H1 (cell line): ENCODE measurements at regions not wholly inside any gene's neighbourhood (a gene's known extent, or its start where the extent isn't known, plus 50 kb on each side); places are given as distances from the start of the nearest gene placed in this dataset.

Experiments
- CTCF ChIA-PET: fragments of 300-600 bp; sonication (Branson Sonifier 250); formaldehyde crosslinking; loops from one replicate; lab custom pipeline; 2021; ENCODE audit not compliant: partially characterized antibody; lab: Charles Lee
- POLR2A ChIA-PET: fragments of 300-600 bp; sonication (Branson Sonifier 250); formaldehyde crosslinking; loops from one replicate; lab custom pipeline; 2021; ENCODE audit warnings: inconsistent platforms; ENCODE audit not compliant: partially characterized antibody; lab: Charles Lee
- DNase-seq, 2 experiments: peaks; one replicate each; pipeline versions ENCODE4 v3.0.0 to v3.0.0-alpha.2; 2010 to 2022; ENCODE audit warnings: low spot score in 2 of 2, low read depth in 1 of 2, mixed read lengths in 1 of 2
- FAIRE-seq: peaks from 2 replicates; lab custom pipeline; 2011; peaks lifted over from hg19 to GRCh38; lab: Jason Lieb, UNC
- H2AFZ ChIP-seq: 2 replicates; pipeline ENCODE4 v1.8.1; 2012; ENCODE audit warnings: low read length, inconsistent platforms
- H2AK5ac ChIP-seq: 2 replicates; pipeline ENCODE4 v1.6.1; 2013; ENCODE audit warnings: low read depth, low read length
- H2BK120ac ChIP-seq: replicated peaks from 2 replicates; pipeline ENCODE3; 2013; ENCODE audit warnings: low read depth, low read length, inconsistent platforms
- H2BK12ac ChIP-seq: 2 replicates; pipeline ENCODE4 v1.6.1; 2013; ENCODE audit warnings: low read depth, low read length
- H2BK15ac ChIP-seq: 2 replicates; pipeline ENCODE4 v1.6.1; 2013; ENCODE audit warnings: low read length
- H2BK20ac ChIP-seq: 2 replicates; pipeline ENCODE4 v1.6.1; 2013; ENCODE audit warnings: low read length
- H2BK5ac ChIP-seq: 2 replicates; pipeline ENCODE4 v1.6.1; 2013; ENCODE audit warnings: low read depth, low read length
- H3K14ac ChIP-seq: 2 replicates; pipeline ENCODE4 v1.6.1; 2013; ENCODE audit warnings: inconsistent platforms; ENCODE audit not compliant: insufficient read length
- H3K18ac ChIP-seq: 2 replicates; pipeline ENCODE4 v1.6.1; 2013; ENCODE audit warnings: low read length; ENCODE audit errors: extremely low read depth
- H3K23ac ChIP-seq: 2 replicates; pipeline ENCODE4 v1.6.1; 2013; ENCODE audit warnings: inconsistent platforms; ENCODE audit not compliant: insufficient read length
- H3K23me2 ChIP-seq: 2 replicates; pipeline ENCODE4 v1.6.1; 2013; ENCODE audit warnings: low read depth, low read length
- H3K27ac ChIP-seq: 2 replicates; pipeline ENCODE4 v1.6.1; 2011; ENCODE audit warnings: low read depth, low read length, inconsistent platforms
- H3K27me3 ChIP-seq, 4 experiments: replicated peaks in 1 of 4; 1 replicate in 1 of 4; 2 replicates in 3 of 4; pipeline versions ENCODE4 v1.6.1 to v1.8.1; 2011 to 2013; ENCODE audit warnings: low read length in 3 of 4, mild to moderate bottlenecking in 3 of 4, inconsistent platforms in 2 of 4, mixed read lengths in 2 of 4, moderate library complexity in 1 of 4; ENCODE audit not compliant: control insufficient read depth in 3 of 4, insufficient read depth in 3 of 4; ENCODE audit errors: extremely low read depth in 1 of 4
- H3K36me3 ChIP-seq, 4 experiments: 2 replicates each; pipeline versions ENCODE4 v1.6.1 to v1.8.1; 2011 to 2013; ENCODE audit warnings: mild to moderate bottlenecking in 4 of 4, low read length in 3 of 4, moderate library complexity in 2 of 4, control low read depth in 1 of 4, inconsistent platforms in 1 of 4; ENCODE audit not compliant: insufficient read depth in 4 of 4, control insufficient read depth in 2 of 4
- H3K4ac ChIP-seq: replicated peaks from 2 replicates; pipeline ENCODE3; 2013; ENCODE audit warnings: low read length, low read depth, mixed read lengths, inconsistent platforms; ENCODE audit not compliant: insufficient read length
- H3K4me1 ChIP-seq, 4 experiments: replicated peaks in 1 of 4; 1 replicate in 1 of 4; 2 replicates in 3 of 4; pipeline versions ENCODE4 v1.6.1 to v1.8.1; 2011 to 2013; ENCODE audit warnings: low read length in 3 of 4, inconsistent platforms in 2 of 4, mixed read lengths in 1 of 4; ENCODE audit not compliant: insufficient read depth in 4 of 4, control insufficient read depth in 3 of 4
- H3K4me2 ChIP-seq, 2 experiments: 2 replicates each; pipeline versions ENCODE4 v1.6.1 to v1.8.1; 2011 to 2013; ENCODE audit warnings: low read depth in 2 of 2, low read length in 2 of 2, control low read depth in 1 of 2, inconsistent platforms in 1 of 2, mild to moderate bottlenecking in 1 of 2; ENCODE audit not compliant: insufficient read depth in 1 of 2
- H3K4me3 ChIP-seq, 4 experiments: fragments of 200-600, 300-600 bp in 1 of 4; sonication (generic), shearing (Covaris generic), sonication (Bioruptor Twin) in 1 of 4; 2 replicates each; pipeline versions ENCODE4 v1.5.1 to v1.8.1; 2011 to 2016; ENCODE audit warnings: low read length in 4 of 4, low read depth in 3 of 4, control low read depth in 2 of 4, inconsistent platforms in 2 of 4, mild to moderate bottlenecking in 2 of 4, mixed read lengths in 1 of 4, moderate library complexity in 1 of 4; ENCODE audit not compliant: insufficient read depth in 2 of 4; ENCODE audit errors: extremely low read depth in 1 of 4
- H3K56ac ChIP-seq: replicated peaks from 2 replicates; pipeline ENCODE3; 2013; ENCODE audit warnings: low read depth, mild to moderate bottlenecking, mixed read lengths, low read length, inconsistent platforms; ENCODE audit not compliant: insufficient read length
- H3K79me1 ChIP-seq: 2 replicates; pipeline ENCODE4 v1.6.1; 2013; ENCODE audit warnings: low read depth, low read length, control low read depth
- H3K79me2 ChIP-seq, 2 experiments: 2 replicates each; pipeline versions ENCODE4 v1.6.1 to v1.8.1; 2012 to 2013; ENCODE audit warnings: low read length in 2 of 2, mild to moderate bottlenecking in 2 of 2, inconsistent platforms in 1 of 2; ENCODE audit not compliant: insufficient read depth in 2 of 2, control insufficient read depth in 1 of 2
- H3K9ac ChIP-seq, 4 experiments: replicated peaks in 1 of 4; 1 replicate in 1 of 4; 2 replicates in 3 of 4; pipeline versions ENCODE4 v1.6.1 to v1.8.1; 2011 to 2013; ENCODE audit warnings: low read depth in 3 of 4, low read length in 3 of 4, control low read depth in 2 of 4, mild to moderate bottlenecking in 2 of 4, moderate library complexity in 2 of 4, inconsistent platforms in 1 of 4; ENCODE audit errors: extremely low read depth in 1 of 4
- H3K9me3 ChIP-seq, 2 experiments: 2 replicates each; pipeline versions ENCODE4 v1.6.1 to v1.8.1; 2012 to 2013; ENCODE audit warnings: mild to moderate bottlenecking in 2 of 2, moderate library complexity in 2 of 2, control low read depth in 1 of 2, inconsistent platforms in 1 of 2, low read depth in 1 of 2, low read length in 1 of 2, mixed read lengths in 1 of 2; ENCODE audit not compliant: insufficient read depth in 2 of 2
- H4K20me1 ChIP-seq, 2 experiments: replicated peaks in 1 of 2; 2 replicates each; pipeline versions ENCODE3 to v1.8.1; 2011 to 2013; ENCODE audit warnings: inconsistent platforms in 2 of 2, low read length in 2 of 2, mild to moderate bottlenecking in 1 of 2; ENCODE audit not compliant: insufficient read depth in 2 of 2, control insufficient read depth in 1 of 2
- H4K5ac ChIP-seq: 2 replicates; pipeline ENCODE4 v1.6.1; 2013; ENCODE audit warnings: low read length, low read depth, mixed read lengths, inconsistent platforms; ENCODE audit not compliant: insufficient read length
- H4K8ac ChIP-seq: 2 replicates; pipeline ENCODE4 v1.8.0; 2013; ENCODE audit warnings: mild to moderate bottlenecking, moderate library complexity, low read length, inconsistent platforms; ENCODE audit not compliant: insufficient read depth; ENCODE audit errors: extremely low read depth
- H4K91ac ChIP-seq: replicated peaks from 2 replicates; pipeline ENCODE3; 2013; ENCODE audit warnings: low read length, mixed read lengths, inconsistent platforms; ENCODE audit not compliant: insufficient read length
- ASH2L ChIP-seq: fragments of 200-600, 300-600 bp; sonication (generic); IDR thresholded peaks from one replicate; pipeline ENCODE4 v1.7.1; 2017; ENCODE audit warnings: low read length
- CHD2 ChIP-seq: IDR thresholded peaks from 2 replicates; pipeline ENCODE4 v1.6.1; 2012; ENCODE audit warnings: low read length, improper control_type of control experiment
- GTF2F1 ChIP-seq: IDR thresholded peaks from 2 replicates; pipeline ENCODE4 v1.6.1; 2012; ENCODE audit warnings: low read depth, low read length, improper control_type of control experiment, borderline replicate concordance
- MAFK ChIP-seq: IDR thresholded peaks from 2 replicates; pipeline ENCODE4 v1.6.1; 2012; ENCODE audit warnings: low read depth, mild to moderate bottlenecking, improper control_type of control experiment, low read length
- RAD21 ChIP-seq, 2 experiments: IDR thresholded peaks in 1 of 2; conservative IDR thresholded peaks in 1 of 2; 2 replicates each; pipeline ENCODE4 v1.6.1; 2011; ENCODE audit warnings: low read depth in 2 of 2, low read length in 2 of 2, improper control_type of control experiment in 1 of 2, inconsistent platforms in 1 of 2, mild to moderate bottlenecking in 1 of 2, moderate library complexity in 1 of 2
- RBBP5 ChIP-seq: IDR thresholded peaks from 2 replicates; pipeline ENCODE4 v1.7.1; 2012; ENCODE audit warnings: low read depth, mild to moderate bottlenecking, inconsistent platforms, low read length, moderate library complexity, borderline replicate concordance
- RFX5 ChIP-seq: IDR thresholded peaks from 2 replicates; pipeline ENCODE4 v1.6.1; 2011; ENCODE audit warnings: low read depth, low read length, improper control_type of control experiment, borderline replicate concordance
- RXRA ChIP-seq: IDR thresholded peaks from 2 replicates; pipeline ENCODE4 v1.6.1; 2011; ENCODE audit warnings: low read depth, mild to moderate bottlenecking, low read length, moderate library complexity; ENCODE audit not compliant: insufficient read depth
- SIRT6 ChIP-seq: IDR thresholded peaks from one replicate; pipeline ENCODE4 v1.7.1; 2012; ENCODE audit warnings: low read length, inconsistent platforms
- SP1 ChIP-seq: IDR thresholded peaks from 2 replicates; pipeline ENCODE4 v1.6.1; 2011; ENCODE audit warnings: low read depth, low read length
- TAF1 ChIP-seq: IDR thresholded peaks from 2 replicates; pipeline ENCODE4 v1.6.1; 2011; ENCODE audit warnings: mild to moderate bottlenecking, low read depth, low read length
- TAF7 ChIP-seq: optimal IDR thresholded peaks from 2 replicates; pipeline ENCODE3; 2011; ENCODE audit warnings: low read depth, mild to moderate bottlenecking, inconsistent platforms, low read length, moderate library complexity, borderline replicate concordance
- TBP ChIP-seq: IDR thresholded peaks from 2 replicates; pipeline ENCODE4 v1.6.1; 2011; ENCODE audit warnings: low read depth, low read length, improper control_type of control experiment
- ZNF274 ChIP-seq: IDR thresholded peaks from 2 replicates; pipeline ENCODE4 v1.7.0; 2012; ENCODE audit warnings: low read length, borderline replicate concordance; ENCODE audit errors: extremely low read depth
- WGBS, 2 experiments: shearing (Covaris generic) in 1 of 2; methylation state at CpG; one replicate each; pipeline versions ENCODE4 v1.1.6 to v1.1.7; 2013 to 2015; ENCODE audit warnings: low lambda C conversion rate in 2 of 2, mixed read lengths in 2 of 2, inconsistent platforms in 1 of 2, low coverage in 1 of 2, missing lambda C conversion rate in 1 of 2; ENCODE audit not compliant: insufficient replicate concordance in 2 of 2, insufficient coverage in 1 of 2, insufficient read length in 1 of 2; ENCODE audit errors: extremely low coverage in 1 of 2, missing lambda C conversion rate in 1 of 2; 5-methylcytosine and 5-hydroxymethylcytosine counted together
- TF ChIP-seq, protein P1 (sequence below): IDR thresholded peaks from 2 replicates; pipeline ENCODE4 v1.6.1; 2012; ENCODE audit warnings: inconsistent platforms

DNA sequence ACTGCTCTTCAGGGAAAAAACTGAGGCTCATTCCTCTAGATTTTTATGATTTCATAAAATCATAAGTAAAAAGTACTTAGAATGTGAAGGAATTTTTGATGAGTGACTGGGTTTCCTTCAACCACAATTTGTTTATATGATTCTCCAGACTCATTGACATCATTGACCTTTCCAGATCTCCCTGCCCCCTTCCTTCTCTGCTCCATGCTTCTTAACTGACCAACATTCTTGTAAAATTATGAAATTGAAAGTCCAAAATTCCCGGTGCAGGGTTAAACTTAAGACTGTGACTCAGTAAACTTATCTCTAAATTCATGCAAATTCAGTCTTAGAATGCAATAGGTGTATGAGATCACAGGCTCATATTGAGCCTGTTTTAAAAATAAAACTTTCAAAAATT lies 648.9 kb downstream of the TDRD15 start:
- H3K18ac ChIP-seq, result no peak overlapping the region
- FAIRE-seq (no peak), DNase-seq (no peak)
- H3K4me3 ChIP-seq, result no peak overlapping the region
- H3K4ac ChIP-seq, result no peak overlapping the region
- no peak overlapping the region for H2BK5ac ChIP-seq
- H3K9me3 ChIP-seq, result no peaks in the 10 kb centered on the region
- no peak overlapping the region for H2BK20ac ChIP-seq
- H3K4me2 ChIP-seq, result no peak overlapping the region
- no peak overlapping the region for H3K56ac ChIP-seq
- H2AK5ac ChIP-seq, result no peak overlapping the region
- H4K20me1 ChIP-seq, result no peaks in the 10 kb centered on the region
- POLR2A ChIA-PET, result no interaction called here
- H3K4me1 ChIP-seq, result no peaks in the 10 kb centered on the region
- no peak overlapping the region for H2BK120ac ChIP-seq
- no peak overlapping the region for H4K5ac ChIP-seq
- no peaks in the 10 kb centered on the region for H3K79me2 ChIP-seq
- H3K23me2 ChIP-seq, result 0 out of 2 replicates have a peak, but pooled peaks cover 1% of the 10 kb centered on the region
- no peak overlapping the region for H2BK15ac ChIP-seq
- no peak overlapping the region for H2AFZ ChIP-seq
- H4K8ac ChIP-seq, result no peak overlapping the region
- CTCF ChIA-PET, result interaction anchor here (0.6 to 1.4 kb wide), 2 partner anchors 8 to 19 kb away, joined by 3 to 8 read pairs; no protein-coding TSS in a partner anchor
- no peak for TF ChIP-seq TBP
- no peak for TF ChIP-seq RAD21 (IDR thresholded peaks at IDR 0.05 in 1 of 2, conservative IDR thresholded peaks at IDR 0.05 in 1 of 2; ENCODE audit: low read depth in 2 of 2, low read length in 2 of 2)
- no peak for TF ChIP-seq SIRT6
- TF ChIP-seq RFX5, result no peak
- TF ChIP-seq CHD2, result no peak
- TF ChIP-seq SP1, result no peak
- no peak for TF ChIP-seq ZNF274
- TF ChIP-seq RXRA, result no peak
- no peak for TF ChIP-seq ASH2L
- no peak for TF ChIP-seq TAF1
- no peak for TF ChIP-seq MAFK
- TF ChIP-seq, protein P1, sequence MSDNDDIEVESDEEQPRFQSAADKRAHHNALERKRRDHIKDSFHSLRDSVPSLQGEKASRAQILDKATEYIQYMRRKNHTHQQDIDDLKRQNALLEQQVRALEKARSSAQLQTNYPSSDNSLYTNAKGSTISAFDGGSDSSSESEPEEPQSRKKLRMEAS, result no peak
- no peak for TF ChIP-seq RBBP5
- no peak for TF ChIP-seq TAF7
- TF ChIP-seq GTF2F1, result no peak
- no peaks in the 10 kb centered on the region for H3K36me3 ChIP-seq
- H2BK12ac ChIP-seq, result no peak overlapping the region
- H3K23ac ChIP-seq, result no peak overlapping the region
- H3K27ac ChIP-seq, result no peak overlapping the region
- H3K27me3 ChIP-seq, result no peaks in the 10 kb centered on the region
- 92% methylated on average over 1 of the region's 1 CpG; no CpG with 5 or more reads in 1 of the 2 experiments for WGBS, 2 experiments
- H4K91ac ChIP-seq, result no peak overlapping the region
- no peak overlapping the region for H3K14ac ChIP-seq
- no peaks in the 10 kb centered on the region for H3K79me1 ChIP-seq
- H3K9ac ChIP-seq, result no peak overlapping the region
